IPS-20b (cell line): ENCODE measurements at regions not wholly inside any gene's neighbourhood (a gene's known extent, or its start where the extent isn't known, plus 50 kb on each side); places are given as distances from the start of the nearest gene placed in this dataset.

ENCODE experiments used
- H3K27ac ChIP-seq: one replicate; pipeline ENCODE4 v1.5.1; 2013; ENCODE audit warnings: low read length
- H3K27me3 ChIP-seq: 2 replicates; pipeline ENCODE4 v1.6.1; 2013; ENCODE audit warnings: mild to moderate bottlenecking, low read length, inconsistent platforms; ENCODE audit not compliant: insufficient read depth
- H3K36me3 ChIP-seq: 2 replicates; pipeline ENCODE4 v1.6.1; 2013; ENCODE audit warnings: low read depth, mild to moderate bottlenecking, inconsistent platforms, low read length, moderate library complexity; ENCODE audit not compliant: insufficient read depth
- H3K4me1 ChIP-seq: 2 replicates; pipeline ENCODE4 v1.6.1; 2013; ENCODE audit warnings: mild to moderate bottlenecking, control low read depth, inconsistent platforms, low read length, moderate library complexity; ENCODE audit not compliant: insufficient read depth
- H3K4me3 ChIP-seq: 2 replicates; pipeline ENCODE4 v1.5.1; 2013; ENCODE audit warnings: mild to moderate bottlenecking, low read length, inconsistent platforms
- H3K9ac ChIP-seq: 2 replicates; pipeline ENCODE4 v1.6.1; 2013; ENCODE audit warnings: low read depth, mild to moderate bottlenecking, inconsistent platforms, low read length, moderate library complexity
- H3K9me3 ChIP-seq: 2 replicates; pipeline ENCODE4 v1.6.1; 2013; ENCODE audit warnings: mild to moderate bottlenecking, low read depth, low read length, inconsistent platforms; ENCODE audit not compliant: insufficient read depth

DNA sequence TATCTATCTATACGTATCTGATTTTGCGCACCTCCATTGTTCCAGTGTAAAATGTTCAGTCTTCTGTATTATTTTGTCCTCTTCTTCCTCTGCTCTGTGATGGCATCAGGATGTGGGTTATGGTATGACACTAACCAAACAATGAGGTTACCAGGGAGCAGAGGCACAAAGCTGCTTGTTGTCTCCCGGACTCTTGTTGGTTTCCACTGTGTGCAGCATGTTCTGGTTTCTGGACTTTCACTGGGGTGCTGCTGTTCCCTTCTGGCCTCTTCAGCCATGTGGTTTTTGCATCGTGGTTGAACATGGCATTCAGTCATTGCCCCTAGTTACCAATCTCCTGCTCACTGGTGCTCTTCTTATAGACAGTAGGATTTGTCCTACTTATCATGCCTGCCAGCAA is 665.9 kb downstream of the CBLN2 start:
- no peaks in the 10 kb centered on the region for H3K36me3 ChIP-seq
- H3K4me3 ChIP-seq: no peak overlapping the region
- H3K27ac ChIP-seq: no peak overlapping the region
- H3K9me3 ChIP-seq: no peaks in the 10 kb centered on the region
- H3K4me1 ChIP-seq: no peaks in the 10 kb centered on the region
- H3K27me3 ChIP-seq: no peaks in the 10 kb centered on the region
- no peak overlapping the region for H3K9ac ChIP-seq

DNA sequence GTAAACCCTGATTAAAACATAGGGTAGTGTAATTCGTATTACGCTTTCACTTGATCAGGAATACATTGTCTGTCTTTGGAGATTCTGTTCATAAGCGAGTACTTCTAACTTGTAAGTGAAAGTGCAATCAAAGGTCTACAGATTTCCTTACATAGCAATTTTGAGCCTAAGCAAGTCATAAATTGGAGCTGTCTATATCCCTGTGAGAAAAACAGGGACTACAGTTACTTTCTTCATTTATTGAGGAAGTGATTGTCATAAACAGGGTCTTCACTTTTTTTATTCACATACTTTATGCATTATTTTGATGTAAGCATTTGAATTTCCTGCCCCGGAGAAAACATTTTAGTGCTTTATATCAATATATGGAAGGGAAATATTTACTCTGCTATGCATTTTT is 670.4 kb downstream of the CBLN2 start:
- no peak overlapping the region for H3K9ac ChIP-seq
- no peaks in the 10 kb centered on the region for H3K27me3 ChIP-seq
- H3K36me3 ChIP-seq: no peaks in the 10 kb centered on the region
- H3K9me3 ChIP-seq: no peaks in the 10 kb centered on the region
- H3K4me1 ChIP-seq: no peaks in the 10 kb centered on the region
- no peak overlapping the region for H3K27ac ChIP-seq
- no peak overlapping the region for H3K4me3 ChIP-seq

DNA sequence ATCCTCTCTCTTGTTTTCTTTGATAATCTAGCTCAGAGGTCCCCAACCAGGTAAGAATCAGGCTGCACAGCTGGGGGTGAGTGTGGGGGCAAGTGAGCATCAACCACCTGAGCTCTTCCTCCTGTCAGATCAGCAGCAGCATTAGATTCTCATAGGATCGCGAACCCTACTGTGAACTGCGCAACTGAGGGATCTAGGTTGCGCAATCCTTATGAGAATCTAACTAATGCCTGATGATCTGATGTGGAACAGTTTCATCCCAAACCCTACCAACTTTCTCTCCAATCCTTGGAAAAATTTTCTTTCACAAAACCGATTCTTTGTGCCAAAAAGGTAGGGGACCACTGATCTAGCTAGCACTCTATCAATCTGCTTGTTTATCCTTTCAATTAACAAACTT is 678.3 kb downstream of the CBLN2 start:
- Histone ChIP-seq H3K4me1 (no peaks in the 10 kb centered on the region), H3K4me3 (no peak overlapping the region), H3K9me3 (no peaks in the 10 kb centered on the region), H3K9ac (no peak overlapping the region), H3K36me3 (no peaks in the 10 kb centered on the region), H3K27ac (no peak overlapping the region), H3K27me3 (no peaks in the 10 kb centered on the region)

DNA sequence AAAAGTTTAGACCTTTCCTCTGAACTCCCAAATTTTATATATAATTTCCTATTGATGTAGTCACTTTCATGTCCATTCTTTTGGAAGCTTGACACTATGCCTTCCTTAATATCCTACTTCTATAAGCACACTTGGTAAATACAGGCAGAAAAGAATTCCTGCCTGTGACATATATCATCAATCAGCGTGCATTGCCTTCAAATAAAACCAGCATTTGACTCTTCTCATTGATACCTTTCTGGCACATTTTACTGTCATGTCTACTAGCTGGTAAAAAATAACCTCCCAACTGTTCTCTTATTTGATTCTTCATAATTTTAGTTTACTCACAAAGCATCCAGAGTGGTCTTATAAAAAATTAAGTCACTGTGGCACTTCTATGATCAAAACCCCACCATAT is 693.5 kb downstream of the CBLN2 start:
- Histone ChIP-seq H3K36me3 (no peaks in the 10 kb centered on the region), H3K9me3 (peaks cover 15% of the 10 kb centered on the region), H3K4me3 (no peak overlapping the region), H3K27ac (no peak overlapping the region), H3K4me1 (no peaks in the 10 kb centered on the region), H3K27me3 (no peaks in the 10 kb centered on the region), H3K9ac (no peak overlapping the region)

DNA sequence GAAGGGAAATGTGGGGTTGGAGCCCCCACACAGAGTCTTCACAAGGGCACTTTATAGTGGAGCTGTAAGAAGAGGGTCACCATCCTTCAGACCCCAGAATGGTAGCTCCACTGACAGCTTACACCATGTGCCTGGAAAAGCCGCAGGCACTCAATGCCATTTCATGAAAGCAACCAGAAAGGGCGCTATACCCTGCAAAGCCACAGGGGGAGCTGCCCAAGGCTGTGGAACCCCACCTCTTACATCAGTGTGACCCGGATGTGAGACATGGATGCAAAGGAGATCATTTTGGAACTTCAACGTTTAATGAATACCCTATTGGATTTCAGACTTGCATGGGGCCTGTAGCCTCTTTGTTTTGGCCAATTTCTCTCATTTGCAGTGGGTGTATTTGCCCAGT is 694.7 kb downstream of the CBLN2 start:
- Histone ChIP-seq H3K27ac (no peak overlapping the region), H3K27me3 (no peaks in the 10 kb centered on the region), H3K9ac (no peak overlapping the region), H3K4me3 (no peak overlapping the region), H3K4me1 (no peaks in the 10 kb centered on the region), H3K9me3 (peaks cover 15% of the 10 kb centered on the region), H3K36me3 (no peaks in the 10 kb centered on the region)

DNA sequence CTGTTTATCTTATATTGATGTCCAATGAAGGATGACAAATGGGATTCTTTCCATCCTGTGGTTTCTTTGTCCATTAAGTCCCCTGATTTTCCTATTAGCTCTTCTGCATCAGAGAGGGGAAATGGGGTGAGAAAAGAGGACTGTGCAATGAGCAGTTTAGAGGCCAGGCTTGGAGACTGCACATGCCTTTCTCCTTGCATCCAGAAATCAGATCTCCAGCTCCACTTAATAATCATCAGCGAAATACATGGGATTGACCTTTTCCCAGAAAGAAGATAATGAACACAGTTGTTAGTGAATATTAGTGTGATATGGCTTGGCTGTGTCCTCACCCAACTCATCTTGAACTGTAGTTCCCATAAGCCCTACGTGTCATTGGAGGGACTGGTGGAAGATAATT is 697.4 kb downstream of the CBLN2 start:
- no peaks in the 10 kb centered on the region for H3K27me3 ChIP-seq
- peaks cover 15% of the 10 kb centered on the region for H3K9me3 ChIP-seq
- H3K36me3 ChIP-seq: no peaks in the 10 kb centered on the region
- H3K27ac ChIP-seq: no peak overlapping the region
- no peaks in the 10 kb centered on the region for H3K4me1 ChIP-seq
- no peak overlapping the region for H3K9ac ChIP-seq
- no peak overlapping the region for H3K4me3 ChIP-seq

DNA sequence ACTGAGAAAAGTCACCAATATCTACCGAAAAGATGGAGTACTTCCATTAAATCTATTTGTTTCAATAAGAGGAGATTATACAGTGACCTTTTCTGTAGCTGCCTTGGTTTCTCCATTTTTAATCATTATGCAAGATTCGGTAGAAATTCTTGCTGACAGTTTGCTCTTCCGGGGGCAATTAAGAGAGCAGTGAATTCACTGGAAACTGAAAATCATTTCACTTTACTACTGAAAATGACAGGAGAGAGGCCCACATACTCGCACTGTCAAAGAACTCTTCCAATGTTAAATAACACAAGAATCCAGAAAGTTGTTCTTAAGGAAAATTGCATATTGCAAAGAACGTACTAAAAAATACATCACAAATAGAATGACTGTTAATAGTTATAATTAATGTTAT is 699.3 kb downstream of the CBLN2 start:
- Histone ChIP-seq H3K9ac (no peak overlapping the region), H3K36me3 (no peaks in the 10 kb centered on the region), H3K4me3 (no peak overlapping the region), H3K4me1 (no peaks in the 10 kb centered on the region), H3K27me3 (no peaks in the 10 kb centered on the region), H3K9me3 (peaks cover 15% of the 10 kb centered on the region), H3K27ac (no peak overlapping the region)

DNA sequence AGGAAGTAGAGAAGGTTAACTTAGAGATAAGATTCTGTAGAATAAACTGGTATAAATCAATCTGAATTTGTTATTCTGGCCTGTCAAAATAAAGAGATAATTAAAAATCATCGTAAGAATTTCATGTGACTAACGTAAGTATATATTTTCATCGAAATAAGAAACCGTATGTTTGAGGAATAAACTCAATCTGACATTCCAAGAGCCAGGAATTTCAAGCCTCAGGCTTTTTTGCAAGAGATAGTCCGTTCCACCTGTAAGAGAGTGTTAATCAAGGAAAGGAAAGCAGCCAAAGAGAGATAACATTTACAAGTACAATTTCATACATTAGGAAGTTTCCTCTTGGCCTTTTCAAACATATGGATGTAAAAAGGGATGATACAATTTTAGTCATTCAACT is 701.5 kb downstream of the CBLN2 start:
- Histone ChIP-seq H3K36me3 (no peaks in the 10 kb centered on the region), H3K9ac (no peak overlapping the region), H3K27ac (no peak overlapping the region), H3K4me1 (no peaks in the 10 kb centered on the region), H3K9me3 (no peaks in the 10 kb centered on the region; the same call in 1 of the 2 replicates), H3K4me3 (no peak overlapping the region), H3K27me3 (no peaks in the 10 kb centered on the region)

DNA sequence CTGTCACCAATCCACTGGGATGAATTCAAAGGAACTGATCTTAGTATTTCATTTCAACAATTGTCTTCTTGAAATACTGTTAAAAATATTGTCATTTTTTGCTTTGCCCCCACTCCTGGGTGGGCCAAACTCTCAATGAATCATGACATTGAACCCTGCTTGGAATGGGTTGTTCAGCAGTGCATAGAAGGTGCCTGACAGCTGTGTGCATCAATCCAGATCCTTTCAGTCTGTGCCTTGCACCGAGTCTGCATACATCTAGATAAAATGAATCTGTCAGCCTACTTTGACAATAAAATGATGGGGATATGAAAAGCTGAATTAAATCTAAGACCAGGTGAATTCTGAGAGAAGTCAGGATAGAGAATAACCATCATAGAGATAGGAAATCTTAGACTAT is 706.6 kb downstream of the CBLN2 start:
- Histone ChIP-seq H3K27ac (no peak overlapping the region), H3K9me3 (no peaks in the 10 kb centered on the region), H3K4me3 (no peak overlapping the region), H3K36me3 (no peaks in the 10 kb centered on the region), H3K9ac (no peak overlapping the region), H3K27me3 (no peaks in the 10 kb centered on the region), H3K4me1 (no peaks in the 10 kb centered on the region)

DNA sequence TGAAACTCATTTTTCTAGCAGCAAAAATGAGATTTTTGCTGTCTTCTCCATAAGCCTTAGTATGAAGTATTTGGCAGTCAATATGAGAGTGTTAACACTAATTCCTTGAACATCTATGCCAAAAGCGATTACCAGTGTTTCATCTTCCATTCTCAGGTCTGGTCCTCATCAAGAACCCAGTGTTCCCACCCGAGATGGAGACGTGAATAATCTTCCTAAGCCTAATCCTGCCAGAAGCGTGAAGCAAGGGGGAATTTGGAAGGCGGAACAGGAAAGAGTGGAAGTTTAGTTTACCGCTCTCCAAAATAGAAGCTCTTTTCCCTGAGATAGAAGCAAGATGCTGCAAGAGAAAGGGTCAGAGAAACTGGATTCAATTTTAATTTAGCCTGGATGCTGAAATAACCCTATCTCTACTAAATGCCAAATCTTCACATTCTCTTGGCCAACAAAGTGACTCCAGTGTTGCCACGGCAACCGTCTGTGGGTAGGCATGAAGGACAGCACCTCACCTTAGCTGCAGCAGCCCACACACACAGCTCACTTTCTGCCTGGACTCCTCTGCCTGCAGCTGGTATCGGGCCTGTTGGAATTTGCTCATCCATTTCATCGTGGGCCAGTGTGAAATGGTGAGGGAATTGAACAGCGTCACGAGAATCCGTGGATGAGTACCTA is 711.1 kb downstream of the CBLN2 start:
- H3K27ac ChIP-seq: no peak overlapping the region
- H3K9me3 ChIP-seq: no peaks in the 10 kb centered on the region
- H3K4me3 ChIP-seq: no peak overlapping the region
- H3K36me3 ChIP-seq: no peaks in the 10 kb centered on the region
- no peaks in the 10 kb centered on the region for H3K4me1 ChIP-seq
- H3K27me3 ChIP-seq: no peaks in the 10 kb centered on the region
- no peak overlapping the region for H3K9ac ChIP-seq

DNA sequence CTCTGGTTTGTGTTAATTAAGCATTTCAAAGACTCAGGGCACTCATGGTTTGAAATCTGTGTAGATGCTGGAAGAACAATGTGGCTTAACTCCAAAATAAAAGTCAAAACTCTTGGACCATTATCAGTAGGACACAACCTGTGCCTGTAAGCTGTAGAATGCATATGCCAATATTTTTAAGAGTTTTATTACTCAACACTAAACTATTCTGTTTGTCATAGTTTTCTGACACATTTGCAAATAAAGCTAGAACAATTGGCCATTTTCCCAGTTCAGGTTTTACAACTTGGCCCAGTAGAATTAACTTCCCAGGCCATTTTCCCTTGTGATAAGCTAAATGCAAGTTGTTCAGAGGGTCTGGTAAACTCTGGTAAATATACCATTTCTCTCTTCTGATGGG is 713.1 kb downstream of the CBLN2 start:
- Histone ChIP-seq H3K27ac (no peak overlapping the region), H3K4me1 (peaks cover 1% of the 10 kb centered on the region; the same call in 1 of the 2 replicates), H3K36me3 (no peaks in the 10 kb centered on the region), H3K27me3 (no peaks in the 10 kb centered on the region), H3K4me3 (no peak overlapping the region), H3K9ac (no peak overlapping the region), H3K9me3 (no peaks in the 10 kb centered on the region)

DNA sequence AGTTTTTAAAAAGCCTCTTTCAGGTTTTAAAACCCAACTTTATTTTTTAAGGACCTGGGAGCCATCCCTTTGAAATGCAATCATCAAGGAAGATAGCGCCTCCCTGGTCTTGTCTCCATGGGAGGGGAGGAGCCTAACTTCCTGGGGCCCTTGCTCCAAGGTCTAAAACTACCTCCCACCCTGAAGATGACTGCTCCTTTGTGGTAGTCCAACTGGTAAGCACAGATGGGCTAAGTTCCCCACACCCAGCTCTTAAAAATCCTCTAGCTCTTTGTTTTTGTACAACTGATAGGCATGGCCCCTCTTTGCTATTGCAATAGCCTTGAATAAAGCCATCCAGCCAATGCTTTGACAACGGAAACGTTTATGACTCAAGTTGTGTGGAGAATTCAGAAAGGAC is 716.8 kb downstream of the CBLN2 start:
- H3K9ac ChIP-seq: no peak overlapping the region
- no peaks in the 10 kb centered on the region for H3K9me3 ChIP-seq
- H3K27me3 ChIP-seq: no peaks in the 10 kb centered on the region
- no peak overlapping the region for H3K4me3 ChIP-seq
- no peaks in the 10 kb centered on the region for H3K36me3 ChIP-seq
- no peak overlapping the region for H3K27ac ChIP-seq
- H3K4me1 ChIP-seq: peaks cover 13% of the 10 kb centered on the region; the same call in 1 of the 2 replicates
